Stimulated activated CD4-positive, alpha-beta T cell treated with anti-CD3 and anti-CD28 coated beads, Interleukin-4, amount 100 ng/mL, for 24 hours (primary cell): ENCODE measurements at regions not wholly inside any gene's neighbourhood (a gene's known extent, or its start where the extent isn't known, plus 50 kb on each side); places are given as distances from the start of the nearest gene placed in this dataset.

ENCODE experiments used
- DNase-seq: peaks from one replicate; pipeline ENCODE4 v3.0.0-alpha.2; 2020

DNA sequence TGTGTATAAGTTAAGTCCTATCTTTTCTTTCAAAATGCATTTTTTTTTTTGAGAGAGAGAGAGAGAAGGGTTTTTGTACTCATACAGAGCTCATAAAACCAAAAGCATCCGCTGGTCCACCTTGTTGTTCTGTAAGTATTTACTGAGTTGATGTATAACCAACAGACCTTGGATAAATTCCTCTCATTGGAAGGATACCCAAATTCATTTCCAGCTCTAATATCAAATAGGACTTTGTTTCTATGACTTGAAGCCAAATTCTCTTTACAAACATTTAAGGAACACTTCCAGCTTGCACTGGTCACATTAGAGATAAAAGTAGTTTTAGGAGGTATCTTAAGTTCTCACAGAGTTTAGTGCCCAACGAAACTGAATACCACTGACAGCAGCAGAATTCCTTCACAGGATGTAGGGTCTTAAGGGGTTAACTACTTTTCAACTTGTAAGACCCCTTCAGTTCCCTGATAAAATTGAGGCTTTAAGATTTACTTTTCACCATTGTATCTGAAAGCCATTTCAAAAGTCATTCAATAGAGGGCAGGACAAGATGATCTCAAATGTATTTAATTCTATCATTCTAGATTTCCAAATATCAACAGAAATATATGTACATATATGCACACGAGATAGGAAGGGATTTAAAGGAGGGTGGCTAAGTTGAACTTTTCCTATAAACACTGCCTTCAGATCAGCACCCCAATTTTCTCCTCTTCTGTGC is 1398.5 kb upstream of the CELF4 start:
- no peak for DNase-seq

DNA sequence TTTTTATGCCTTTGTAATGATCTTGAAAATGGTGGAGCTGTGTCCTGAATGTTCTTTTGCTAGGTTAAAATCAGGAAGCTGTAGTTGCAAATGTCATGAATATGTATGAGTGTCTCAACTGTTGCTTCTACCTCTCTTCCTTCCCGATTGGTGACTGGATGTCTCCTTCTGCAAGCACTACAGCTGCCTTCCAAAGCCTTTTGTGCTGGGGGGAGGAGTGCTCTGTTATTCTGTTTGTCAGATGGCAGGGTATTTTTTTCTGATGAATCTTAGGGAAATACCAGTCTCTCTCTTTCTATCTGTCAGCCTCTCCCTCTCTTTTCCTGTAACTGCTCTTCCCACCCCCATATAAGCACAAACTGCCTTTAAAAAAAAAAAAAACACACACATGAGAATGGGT is 1396.3 kb upstream of the CELF4 start:
- DNase-seq, result no peak

DNA sequence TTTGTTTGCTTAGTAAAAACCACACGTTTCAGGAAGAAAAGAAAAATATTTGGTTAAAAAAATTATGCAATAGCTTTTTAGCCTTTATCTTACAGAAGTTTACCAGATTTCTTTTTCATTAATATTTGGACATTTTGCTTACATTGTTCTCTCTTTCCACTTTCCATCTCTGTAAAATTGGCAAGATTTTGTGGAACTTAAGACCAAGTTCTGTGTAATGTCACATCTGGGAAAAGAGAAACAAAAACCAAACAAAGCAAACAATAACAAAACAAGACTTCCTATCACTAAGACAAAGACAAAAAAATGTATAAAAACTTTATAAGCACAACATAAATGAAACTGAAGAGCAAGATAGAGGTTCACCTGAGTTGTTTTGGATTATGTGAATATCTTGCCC is 1392.1 kb upstream of the CELF4 start:
- DNase-seq, result no peak

DNA sequence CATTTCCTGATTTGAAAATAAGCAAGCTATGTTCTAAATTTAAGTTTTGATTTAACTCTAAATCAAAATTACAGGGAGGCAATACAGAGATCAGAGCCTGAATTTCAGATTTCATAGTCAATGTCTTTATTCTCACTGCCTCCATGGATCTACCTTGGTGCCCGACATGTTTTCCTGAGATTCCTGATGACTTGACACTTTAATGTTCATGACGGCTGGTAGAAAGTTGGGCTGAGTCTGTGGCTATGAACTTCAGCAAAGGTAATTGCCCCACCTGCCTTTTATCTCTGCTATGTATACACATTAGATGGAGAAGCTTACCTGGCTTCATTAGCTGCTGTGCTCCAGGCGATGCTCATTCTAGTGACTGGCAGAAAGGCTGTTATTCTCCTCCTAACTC is 1390.5 kb upstream of the CELF4 start:
- DNase-seq, result no peak

DNA sequence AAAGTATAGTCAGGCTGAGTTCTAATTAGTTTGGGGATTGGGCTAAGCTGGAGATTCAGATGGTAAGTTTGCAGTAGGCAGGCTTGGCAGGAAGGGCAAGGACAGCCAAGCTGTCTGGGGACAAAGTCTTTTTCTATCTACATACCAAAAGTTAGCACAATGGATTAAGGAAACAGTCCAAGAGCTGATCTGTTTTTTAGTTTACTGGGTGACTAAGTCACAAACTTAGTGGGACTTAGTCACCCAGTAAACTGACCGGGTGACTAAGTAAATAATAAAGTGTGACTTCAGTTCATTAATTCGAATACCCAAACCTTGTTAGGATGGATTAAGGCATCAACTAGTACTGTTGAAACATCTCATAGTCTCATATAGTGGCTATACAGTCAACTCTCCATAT is 1386.0 kb upstream of the CELF4 start:
- no peak for DNase-seq

DNA sequence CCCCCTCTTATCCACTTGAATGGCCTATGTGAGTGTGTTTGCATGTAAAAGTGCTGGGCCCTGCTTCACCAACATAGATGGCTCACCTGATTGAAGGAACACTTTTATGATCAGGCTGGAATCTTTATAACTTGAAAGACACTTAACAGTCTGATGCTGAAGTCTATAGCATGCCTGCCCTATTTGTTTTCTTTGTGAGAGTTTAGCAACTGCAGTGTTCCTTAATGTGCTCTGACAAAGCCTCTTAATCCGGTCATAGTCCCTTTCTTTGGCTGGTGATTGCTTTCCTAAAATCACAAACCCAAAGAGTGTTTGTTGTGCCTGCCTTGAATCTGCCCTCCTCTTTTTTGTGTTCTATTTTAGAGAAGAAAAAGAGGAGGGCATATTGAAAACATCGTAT is 1382.8 kb upstream of the CELF4 start:
- DNase-seq, result no peak

DNA sequence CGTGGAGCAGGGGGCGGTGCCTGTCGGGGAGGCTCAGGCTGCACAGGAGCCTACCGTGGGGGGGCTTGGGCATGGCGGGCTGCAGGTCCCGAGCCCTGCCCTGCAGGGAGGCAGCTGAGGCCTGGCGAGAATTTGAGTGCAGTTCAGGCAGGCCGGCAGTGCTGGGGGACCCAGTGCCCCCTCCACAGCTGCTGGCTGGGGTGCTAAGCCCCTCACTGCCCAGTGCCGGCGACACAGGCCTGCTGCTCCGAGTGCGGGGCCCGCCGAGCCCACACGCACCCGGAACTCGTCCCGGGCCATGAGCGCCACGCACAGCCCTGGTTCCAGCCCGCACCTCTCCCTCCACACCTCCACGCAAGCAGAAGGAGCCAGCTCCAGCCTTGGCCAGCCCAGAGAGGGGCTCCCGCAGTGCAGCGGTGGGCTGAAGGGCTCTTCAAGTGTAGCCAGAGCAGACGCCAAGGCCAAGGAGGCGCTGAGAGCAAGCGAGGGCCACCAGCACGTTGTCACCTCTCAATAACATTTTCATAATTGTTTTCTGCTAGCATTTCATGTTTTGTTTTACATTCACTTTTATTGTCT is 1378.9 kb upstream of the CELF4 start:
- no peak for DNase-seq

DNA sequence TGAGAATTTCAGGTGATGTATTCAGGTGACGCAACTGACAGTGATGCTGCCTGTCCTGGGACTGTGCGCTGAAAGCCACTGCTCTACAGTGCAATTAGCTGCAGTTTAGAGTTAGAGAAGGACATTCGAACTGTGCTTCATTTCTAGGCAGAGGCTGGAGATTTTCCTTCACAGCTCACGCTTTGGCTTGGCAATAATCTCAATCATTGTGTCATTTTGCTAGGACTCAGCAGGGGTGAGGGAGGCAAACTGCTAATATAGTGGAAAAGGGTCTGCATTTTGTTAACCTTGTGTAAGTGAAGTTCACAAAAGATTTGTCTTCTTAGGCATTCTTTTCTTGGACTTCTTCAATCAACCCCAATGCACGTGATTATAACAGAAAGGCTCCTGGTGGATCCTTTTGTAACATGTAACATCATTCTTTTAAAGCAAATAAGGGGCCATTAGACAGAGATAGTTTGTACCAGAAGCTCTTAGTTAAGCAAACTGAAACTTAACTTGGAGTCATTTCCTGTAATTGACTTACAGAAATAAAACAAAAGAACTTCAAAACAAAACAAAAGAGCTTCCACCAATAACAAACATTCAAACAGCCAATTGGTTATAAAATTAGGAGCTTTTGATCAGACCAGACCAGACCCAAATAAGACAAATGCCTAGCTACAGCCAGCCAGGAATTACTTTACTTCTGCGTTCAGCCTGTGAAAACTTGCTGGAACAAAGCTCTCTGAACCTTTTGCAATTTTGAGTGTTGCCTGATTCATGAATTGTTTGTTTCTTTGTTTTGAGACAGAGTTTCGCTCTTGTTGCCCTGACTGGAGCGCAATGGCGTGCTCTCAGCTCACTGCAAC is 1376.3 kb upstream of the CELF4 start:
- DNase-seq, result no peak

DNA sequence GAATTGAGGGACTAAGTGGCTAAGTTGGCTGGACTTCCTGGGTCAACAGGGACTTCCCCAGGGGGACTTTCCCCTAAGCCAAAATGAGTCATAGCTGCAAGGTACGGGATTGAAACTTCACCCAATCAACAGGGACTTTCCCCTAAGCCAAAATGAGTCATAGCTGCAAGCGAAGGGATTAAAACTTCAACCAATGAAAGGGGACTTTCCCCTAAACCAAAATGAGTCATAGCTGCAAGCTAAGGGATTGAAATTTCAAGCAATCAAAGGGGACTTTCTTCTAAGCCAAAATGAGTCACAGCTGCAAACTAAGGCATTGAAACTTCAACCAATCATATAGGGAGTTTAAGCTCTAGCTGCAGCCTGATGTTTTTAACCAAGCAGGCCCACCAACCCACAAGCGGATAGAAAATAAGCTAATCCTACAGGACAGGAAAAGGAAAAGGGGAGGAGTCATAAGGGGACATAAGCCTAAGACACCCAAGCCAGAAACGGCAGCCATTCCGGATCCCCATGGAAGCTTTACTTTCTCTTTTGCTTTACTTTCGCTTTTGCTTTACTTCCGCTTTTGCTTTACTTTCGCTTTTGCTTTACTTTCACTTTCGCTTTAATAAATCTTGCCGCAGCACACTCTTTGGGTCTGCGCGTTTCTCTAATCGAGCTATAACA is 1375.4 kb upstream of the CELF4 start:
- DNase-seq, result peak; percentile 75

DNA sequence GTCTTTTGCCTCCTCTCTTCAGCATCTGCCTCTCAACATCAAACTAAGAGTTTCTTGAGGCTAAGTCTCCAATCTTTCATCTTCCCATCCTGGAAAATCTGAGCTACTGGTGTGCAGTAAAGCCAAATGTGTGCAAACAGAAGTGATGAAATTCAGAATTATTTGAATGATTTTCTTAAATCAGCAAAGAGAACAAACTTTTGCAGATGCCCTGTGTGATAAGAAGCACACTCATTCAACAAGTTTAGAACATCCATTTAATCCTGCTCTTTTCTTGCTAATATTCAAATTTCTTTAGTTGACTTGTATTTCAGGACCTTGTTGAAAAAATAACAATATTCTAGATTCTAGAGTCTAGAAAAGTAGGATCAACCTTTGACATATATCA is 1374.9 kb upstream of the CELF4 start:
- no peak for DNase-seq

DNA sequence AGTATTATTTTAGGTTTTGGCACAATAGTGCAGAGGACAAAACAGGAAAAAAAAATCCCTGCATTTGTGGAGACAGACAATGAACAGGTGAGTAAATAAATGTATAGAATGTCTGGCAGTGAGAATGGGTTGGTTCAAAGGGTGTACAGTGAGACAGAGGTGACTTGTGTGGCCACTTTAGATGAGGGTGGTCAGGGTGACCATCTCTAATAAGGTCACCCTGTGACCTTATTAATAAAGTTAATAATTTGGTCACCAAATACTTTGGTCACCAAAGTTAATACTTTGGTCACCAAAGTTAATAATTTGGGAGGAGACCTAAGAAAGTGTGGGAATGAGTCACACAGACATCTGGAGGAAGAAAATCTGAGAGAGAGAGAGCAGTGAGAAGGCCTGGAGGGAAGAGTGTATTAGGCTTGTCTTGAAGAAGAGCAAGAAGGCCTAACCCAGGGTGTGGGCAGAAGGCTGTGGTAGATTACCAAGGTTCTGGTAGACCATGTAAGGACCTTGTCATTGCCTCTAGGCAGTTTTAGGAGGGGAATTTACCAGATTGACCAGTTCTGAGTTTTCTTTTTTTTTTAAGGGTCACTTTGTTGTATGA is 1368.4 kb upstream of the CELF4 start:
- DNase-seq, result no peak

DNA sequence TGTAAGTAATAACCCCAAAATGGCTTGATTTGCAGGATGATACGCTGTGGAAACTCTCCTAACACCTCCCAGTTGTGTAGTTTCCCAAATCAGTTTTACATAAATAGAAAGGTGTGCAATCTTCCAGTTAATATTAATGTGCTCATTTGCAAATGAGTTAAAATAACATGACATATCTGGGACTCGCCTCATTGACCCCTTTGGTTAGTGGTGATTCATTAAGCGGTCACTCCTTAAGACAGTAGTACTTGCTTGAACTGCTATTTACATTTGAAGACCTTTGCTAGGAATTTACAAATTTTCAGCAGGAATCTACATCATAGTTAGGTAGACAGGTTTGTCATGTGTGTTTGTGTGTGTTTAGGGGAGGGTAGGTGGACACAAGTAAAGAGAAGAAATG is 1367.7 kb upstream of the CELF4 start:
- DNase-seq, result no peak

DNA sequence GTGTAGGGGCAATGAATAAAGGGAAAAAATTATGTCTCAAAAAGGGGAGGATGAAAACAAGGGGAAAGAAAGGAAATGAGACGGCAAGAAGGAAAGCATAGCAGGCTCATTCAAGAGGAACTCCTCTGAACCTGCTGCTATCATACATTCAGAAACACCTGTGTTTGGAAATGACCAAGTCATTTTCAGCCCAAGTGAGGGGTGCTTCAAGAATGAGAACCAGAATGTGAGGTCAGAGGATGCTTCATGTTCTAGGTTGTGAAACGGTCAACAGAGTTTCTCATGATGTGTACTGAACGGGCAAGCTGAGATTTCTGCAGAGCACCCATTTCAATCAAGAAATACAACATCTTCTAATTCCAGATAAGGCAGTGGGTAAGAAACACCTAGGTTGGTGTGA is 1367.2 kb upstream of the CELF4 start:
- no peak for DNase-seq

DNA sequence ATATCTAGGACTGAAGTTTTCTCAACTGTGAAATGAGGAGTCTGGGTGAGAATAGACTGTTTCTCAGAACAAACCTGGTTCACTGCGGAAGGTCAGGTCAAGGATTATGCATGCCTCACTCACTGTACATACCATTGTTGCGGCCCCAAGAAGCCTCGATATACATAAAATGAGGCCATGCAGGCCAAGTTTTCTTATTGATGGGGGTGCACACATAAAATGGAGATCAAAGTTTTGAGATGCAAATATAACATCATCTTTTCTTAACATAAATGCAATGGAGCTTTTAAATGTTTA is 1366.1 kb upstream of the CELF4 start:
- no peak for DNase-seq

DNA sequence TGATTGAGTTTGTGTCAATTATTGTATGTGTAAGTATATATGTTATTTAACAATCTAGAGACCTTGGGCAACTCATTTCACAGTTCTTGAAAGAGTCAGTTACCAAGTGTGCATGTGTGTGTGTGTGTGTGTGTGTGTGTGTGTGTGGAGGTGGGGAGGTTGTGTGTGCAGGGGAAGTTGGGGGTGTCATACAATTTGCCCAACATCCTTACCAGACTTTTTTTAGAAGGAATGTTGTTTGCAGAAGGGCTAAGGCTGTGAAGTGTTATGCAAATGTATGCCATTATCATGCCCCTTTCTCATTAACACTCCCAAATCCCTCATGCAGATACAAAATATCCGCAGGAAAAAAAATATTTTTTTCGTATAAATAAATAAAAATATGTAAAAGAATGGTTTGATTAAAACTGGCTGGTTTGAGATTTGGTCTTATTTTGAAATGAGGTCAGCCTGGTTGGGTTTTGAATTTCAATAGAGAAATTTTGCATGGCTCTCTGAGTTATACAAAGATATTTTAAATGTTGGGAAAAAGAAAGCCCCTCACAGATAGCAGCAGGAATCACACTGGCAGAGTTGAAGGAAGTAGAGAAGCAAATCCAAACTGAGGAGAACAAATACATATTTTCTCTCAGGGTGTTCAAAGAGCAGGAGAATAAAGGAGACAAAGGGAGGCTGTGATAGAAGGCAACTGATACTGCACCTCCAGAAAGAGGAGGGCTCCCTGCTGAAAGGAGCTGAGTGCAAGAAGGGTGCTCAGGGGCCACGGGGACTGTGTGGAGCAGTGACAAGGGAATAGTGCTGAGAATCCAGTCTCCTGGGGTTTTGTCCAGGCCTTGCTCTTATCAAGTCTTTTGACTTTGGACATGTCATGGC is 1365.5 kb upstream of the CELF4 start:
- no peak for DNase-seq

DNA sequence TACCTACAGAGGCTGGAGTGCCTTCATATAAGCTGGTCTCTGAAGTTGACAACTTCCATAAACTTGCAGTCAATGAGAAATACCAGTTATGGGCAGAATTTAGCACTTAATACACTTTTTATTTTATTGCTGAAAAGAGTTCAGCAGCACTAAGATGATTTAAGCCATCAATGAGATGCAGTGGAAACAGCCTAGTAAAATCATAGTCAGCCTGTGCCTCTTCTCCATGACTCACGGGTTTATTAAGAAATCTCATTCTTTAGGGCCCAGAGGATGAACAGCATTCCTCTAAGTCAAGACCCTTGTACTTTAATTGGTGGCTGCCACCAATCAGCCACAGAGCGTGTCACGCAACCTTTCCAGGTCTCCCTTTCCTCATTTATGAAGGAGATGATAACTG is 1357.9 kb upstream of the CELF4 start:
- no peak for DNase-seq

DNA sequence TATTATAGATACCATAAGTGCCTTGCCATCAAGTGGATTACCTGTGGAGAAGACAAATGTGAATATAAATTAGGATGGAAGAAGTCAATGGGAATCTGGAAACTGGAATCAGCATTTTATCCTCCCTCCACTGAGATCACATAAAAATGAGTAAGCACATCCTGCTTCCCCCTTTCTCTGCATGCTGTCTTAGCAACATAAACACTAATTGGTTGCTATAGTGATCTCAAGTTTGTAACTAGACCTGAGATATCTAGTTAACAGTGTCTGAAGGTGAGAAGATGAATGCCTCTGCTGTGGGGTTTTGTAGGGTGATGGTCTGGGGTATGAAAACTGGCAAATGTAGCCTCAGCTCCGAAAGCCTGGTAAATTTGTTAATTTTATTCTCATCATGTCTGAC is 1357.5 kb upstream of the CELF4 start:
- no peak for DNase-seq

DNA sequence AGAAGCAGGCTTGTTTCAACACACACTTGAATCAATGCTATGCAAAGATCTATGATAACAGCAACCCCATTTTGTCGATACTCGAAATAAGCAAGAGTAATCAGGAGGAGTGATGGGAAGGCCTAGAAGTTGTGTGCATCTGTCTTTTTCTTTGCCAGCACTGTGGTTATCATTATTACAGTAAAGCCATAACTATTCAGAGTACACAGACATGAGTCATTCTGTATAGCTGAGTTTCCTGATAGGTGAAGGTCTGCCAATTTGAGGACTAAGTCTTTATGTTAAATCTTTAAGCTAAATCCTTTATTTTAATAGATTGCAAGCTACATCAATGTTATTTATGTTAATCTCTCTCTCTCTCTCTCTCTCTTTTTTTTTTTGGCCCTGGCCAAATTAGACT is 1344.4 kb upstream of the CELF4 start:
- DNase-seq, result no peak

DNA sequence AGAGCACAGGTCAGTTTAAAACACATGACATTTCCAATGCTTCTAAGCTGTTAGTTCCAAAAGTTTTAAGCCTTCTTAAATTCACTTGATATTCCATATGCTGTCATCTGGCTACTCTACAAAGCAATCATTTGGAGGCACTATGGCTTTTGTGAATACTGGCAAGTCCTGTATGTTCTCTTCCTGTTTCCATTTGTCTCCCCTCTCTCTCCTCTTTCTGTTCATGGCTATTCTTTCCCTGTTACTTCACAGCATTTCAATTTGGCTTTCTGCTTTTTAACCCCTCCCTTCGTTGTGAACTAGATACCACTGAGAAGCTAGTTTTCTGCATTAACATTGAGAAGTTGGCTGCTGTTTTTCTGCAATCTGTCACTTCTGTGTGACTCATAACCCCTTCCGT is 1337.2 kb upstream of the CELF4 start:
- DNase-seq, result no peak

DNA sequence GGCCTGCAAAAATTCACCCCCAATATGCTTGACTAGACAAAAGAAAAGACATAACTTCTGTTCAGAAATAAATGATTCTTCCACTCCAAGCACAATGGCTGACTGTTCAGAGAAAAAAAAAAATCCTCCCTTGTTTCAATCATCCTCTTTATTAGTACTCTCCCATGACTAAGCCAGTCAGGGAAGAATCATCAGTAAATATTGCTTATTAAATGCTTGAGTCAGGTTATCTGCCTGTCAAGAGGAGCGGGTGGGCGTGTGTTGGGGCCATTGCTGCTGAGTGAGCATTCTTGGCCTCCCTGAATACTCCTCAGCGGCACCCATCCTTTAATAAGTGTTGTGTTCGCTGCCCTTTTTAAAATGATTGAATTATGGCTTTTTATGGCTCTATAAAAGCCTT is 1334.8 kb upstream of the CELF4 start:
- DNase-seq, result no peak

DNA sequence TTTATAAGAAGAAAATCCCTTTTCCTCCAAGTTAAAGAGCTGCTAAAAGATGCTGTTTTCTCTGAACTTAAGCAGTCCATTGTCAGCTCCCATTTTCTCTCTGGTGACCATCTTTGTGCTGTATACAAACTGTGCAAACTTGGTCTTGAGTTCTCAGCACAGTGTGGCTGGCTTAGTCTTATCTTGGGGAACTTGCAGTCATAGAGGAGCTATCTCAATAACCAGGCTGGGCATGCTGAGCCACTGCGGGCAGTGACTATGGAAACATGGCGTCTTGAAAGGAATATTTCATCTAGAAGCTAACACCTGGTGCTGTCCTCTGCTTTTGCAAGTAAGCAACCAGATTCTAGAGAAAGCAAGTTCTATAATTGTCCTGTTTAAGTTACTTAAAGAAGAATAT is 1334.4 kb upstream of the CELF4 start:
- DNase-seq, result no peak

DNA sequence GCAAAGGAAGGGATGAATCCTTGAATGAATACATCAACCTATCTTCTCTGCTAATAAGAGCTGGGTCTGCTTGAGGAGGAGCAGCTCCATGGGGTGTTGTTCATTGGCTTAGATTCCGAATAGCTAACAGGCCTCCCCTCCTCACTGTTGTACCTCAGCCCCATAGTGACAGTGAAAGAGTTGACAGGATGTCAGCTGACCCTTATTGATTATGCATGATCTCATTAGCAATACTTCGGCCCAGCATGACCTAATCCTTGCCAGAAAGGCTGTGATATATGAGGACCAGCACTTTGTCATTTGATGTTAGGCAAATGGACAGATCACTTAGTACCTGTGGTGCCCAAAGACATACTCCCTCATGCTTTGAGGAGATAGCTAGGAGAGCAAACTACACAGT is 1333.7 kb upstream of the CELF4 start:
- DNase-seq, result no peak

DNA sequence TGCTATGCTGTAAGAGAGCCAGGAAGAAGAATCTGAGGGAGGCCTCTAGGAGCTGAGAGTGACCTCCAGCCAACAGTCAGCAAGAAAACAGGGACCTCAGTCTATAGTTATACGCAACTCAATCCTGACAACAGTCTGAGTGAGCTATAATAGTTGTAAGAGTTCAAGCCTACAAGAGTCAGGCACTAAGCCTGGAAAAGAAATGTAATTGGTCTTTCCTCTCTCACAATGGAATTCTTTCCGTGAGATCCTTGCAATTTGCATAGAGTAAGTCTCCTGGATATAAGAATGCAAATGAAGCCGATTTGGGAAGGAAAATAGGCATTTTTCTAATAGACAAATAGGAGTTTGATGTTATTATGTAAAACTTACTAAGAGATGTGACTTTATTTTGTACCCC is 1332.6 kb upstream of the CELF4 start:
- DNase-seq, result no peak
